ENCODE measurements at regions not wholly inside any gene's neighbourhood (a gene's known extent, or its start where the extent isn't known, plus 50 kb on each side); places are given as distances from the start of the nearest gene placed in this dataset.

GRCh38 chr4:66899422-66900065 lies 645.8 kb downstream of the CENPC start:
- TF ChIP-seq, protein P1, sequence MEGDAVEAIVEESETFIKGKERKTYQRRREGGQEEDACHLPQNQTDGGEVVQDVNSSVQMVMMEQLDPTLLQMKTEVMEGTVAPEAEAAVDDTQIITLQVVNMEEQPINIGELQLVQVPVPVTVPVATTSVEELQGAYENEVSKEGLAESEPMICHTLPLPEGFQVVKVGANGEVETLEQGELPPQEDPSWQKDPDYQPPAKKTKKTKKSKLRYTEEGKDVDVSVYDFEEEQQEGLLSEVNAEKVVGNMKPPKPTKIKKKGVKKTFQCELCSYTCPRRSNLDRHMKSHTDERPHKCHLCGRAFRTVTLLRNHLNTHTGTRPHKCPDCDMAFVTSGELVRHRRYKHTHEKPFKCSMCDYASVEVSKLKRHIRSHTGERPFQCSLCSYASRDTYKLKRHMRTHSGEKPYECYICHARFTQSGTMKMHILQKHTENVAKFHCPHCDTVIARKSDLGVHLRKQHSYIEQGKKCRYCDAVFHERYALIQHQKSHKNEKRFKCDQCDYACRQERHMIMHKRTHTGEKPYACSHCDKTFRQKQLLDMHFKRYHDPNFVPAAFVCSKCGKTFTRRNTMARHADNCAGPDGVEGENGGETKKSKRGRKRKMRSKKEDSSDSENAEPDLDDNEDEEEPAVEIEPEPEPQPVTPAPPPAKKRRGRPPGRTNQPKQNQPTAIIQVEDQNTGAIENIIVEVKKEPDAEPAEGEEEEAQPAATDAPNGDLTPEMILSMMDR (IDR thresholded peaks at IDR 0.05; ENCODE audit: insufficient read depth, low read length) = no peak
- TF ChIP-seq, protein P2, sequence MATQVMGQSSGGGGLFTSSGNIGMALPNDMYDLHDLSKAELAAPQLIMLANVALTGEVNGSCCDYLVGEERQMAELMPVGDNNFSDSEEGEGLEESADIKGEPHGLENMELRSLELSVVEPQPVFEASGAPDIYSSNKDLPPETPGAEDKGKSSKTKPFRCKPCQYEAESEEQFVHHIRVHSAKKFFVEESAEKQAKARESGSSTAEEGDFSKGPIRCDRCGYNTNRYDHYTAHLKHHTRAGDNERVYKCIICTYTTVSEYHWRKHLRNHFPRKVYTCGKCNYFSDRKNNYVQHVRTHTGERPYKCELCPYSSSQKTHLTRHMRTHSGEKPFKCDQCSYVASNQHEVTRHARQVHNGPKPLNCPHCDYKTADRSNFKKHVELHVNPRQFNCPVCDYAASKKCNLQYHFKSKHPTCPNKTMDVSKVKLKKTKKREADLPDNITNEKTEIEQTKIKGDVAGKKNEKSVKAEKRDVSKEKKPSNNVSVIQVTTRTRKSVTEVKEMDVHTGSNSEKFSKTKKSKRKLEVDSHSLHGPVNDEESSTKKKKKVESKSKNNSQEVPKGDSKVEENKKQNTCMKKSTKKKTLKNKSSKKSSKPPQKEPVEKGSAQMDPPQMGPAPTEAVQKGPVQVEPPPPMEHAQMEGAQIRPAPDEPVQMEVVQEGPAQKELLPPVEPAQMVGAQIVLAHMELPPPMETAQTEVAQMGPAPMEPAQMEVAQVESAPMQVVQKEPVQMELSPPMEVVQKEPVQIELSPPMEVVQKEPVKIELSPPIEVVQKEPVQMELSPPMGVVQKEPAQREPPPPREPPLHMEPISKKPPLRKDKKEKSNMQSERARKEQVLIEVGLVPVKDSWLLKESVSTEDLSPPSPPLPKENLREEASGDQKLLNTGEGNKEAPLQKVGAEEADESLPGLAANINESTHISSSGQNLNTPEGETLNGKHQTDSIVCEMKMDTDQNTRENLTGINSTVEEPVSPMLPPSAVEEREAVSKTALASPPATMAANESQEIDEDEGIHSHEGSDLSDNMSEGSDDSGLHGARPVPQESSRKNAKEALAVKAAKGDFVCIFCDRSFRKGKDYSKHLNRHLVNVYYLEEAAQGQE (IDR thresholded peaks at IDR 0.05; ENCODE audit: insufficient replicate concordance, low read depth) = no peak

All from HL-60 (cell line).